ENCODE measurements at regions not wholly inside any gene's neighbourhood (a gene's known extent, or its start where the extent isn't known, plus 50 kb on each side); places are given as distances from the start of the nearest gene placed in this dataset.

- peaks cover 3% of the 10 kb centered on the region for H3K4me1 Mint-ChIP-seq
- ATAC-seq (ENCODE audit: low read depth) = no peak
These were observed 56.6 kb upstream of the SCOC start for GRCh38 chr4:140316799-140317198.

GRCh38 chr4:140315970-140316369, 57.5 kb upstream of the SCOC start:
- POLR2A ChIA-PET = no interaction called here
- no peak for TF ChIP-seq EZH2 (IDR thresholded peaks at IDR 0.05; ENCODE audit: borderline replicate concordance, insufficient read depth, low read depth, low read length, poor library complexity, severe bottlenecking)
- TF ChIP-seq CTCF (IDR thresholded peaks at IDR 0.05) = no peak

More at GRCh38 chr4:140316799-140317198, 56.6 kb upstream of the SCOC start:
- Histone ChIP-seq H3K79me2 (ENCODE audit: control insufficient read depth, insufficient read depth, low read length) (no peaks in the 10 kb centered on the region), H3K4me2 (replicated peaks; ENCODE audit: low read depth, low read length, poor library complexity, severe bottlenecking) (no peak overlapping the region), H3K4me3 (ENCODE audit: control extremely low read depth in 1 of 5, extremely low read depth in 1 of 5, insufficient read depth in 1 of 5, low read depth in 2 of 5, low read length in 4 of 5) (no peak overlapping the region), H3K4me1 (ENCODE audit: control insufficient read depth in 2 of 2, insufficient read depth in 2 of 2, low read length in 2 of 2) (peaks cover 3 to 4% of the 10 kb centered on the region in 2 donors), H3K9me3 (ENCODE audit: control extremely low read depth in 1 of 3, control insufficient read depth in 2 of 3, insufficient read depth in 1 of 3, low read length in 2 of 3) (no peaks in the 10 kb centered on the region), H3K36me3 (replicated peaks in 1 of 2; ENCODE audit: control extremely low read depth in 1 of 2, control insufficient read depth in 1 of 2, extremely low read depth in 1 of 2, insufficient read depth in 2 of 2, low read length in 1 of 2) (no peaks in the 10 kb centered on the region), H2AFZ (ENCODE audit: insufficient read depth, low read depth, low read length, poor library complexity, severe bottlenecking) (no peak overlapping the region), H3K9ac (ENCODE audit: low read length) (no peak overlapping the region), H3K27me3 (replicated peaks in 1 of 4; ENCODE audit: control extremely low read depth in 1 of 4, control insufficient read depth in 3 of 4, insufficient read depth in 4 of 4, low read length in 3 of 4) (no peaks in the 10 kb centered on the region), H3K27ac (ENCODE audit: low read length in 2 of 2) (no peak overlapping the region), H4K20me1 (ENCODE audit: control insufficient read depth, insufficient read depth, low read length, poor library complexity, severe bottlenecking) (no peaks in the 10 kb centered on the region)
- intact Hi-C loops (cut with micrococcal nuclease) = no loop called here
- CTCF ChIA-PET = interaction anchor here (0.6 kb wide), 1 partner anchor 68 kb away, joined by 3 read pairs; no protein-coding TSS in a partner anchor
- Mint-ChIP-seq H3K27me3 (peaks cover 3% of the 10 kb centered on the region), H3K9me3 (ENCODE audit: insufficient read depth) (no peaks in the 10 kb centered on the region), H3K27ac (no peak overlapping the region), H3K4me3 (no peak overlapping the region)
- POLR2A ChIA-PET = no interaction called here
- no peak for DNase-seq
- 100% methylated on average over 4 of the region's 5 CpGs for WGBS (ENCODE audit: insufficient coverage)
- no peak for TF ChIP-seq EZH2 (IDR thresholded peaks at IDR 0.05; ENCODE audit: borderline replicate concordance, insufficient read depth, low read depth, low read length, poor library complexity, severe bottlenecking)
- no peak for TF ChIP-seq CTCF (IDR thresholded peaks at IDR 0.05)

More at GRCh38 chr4:140315970-140316369, 57.5 kb upstream of the SCOC start:
- CTCF ChIA-PET = interaction anchor here (1.3 kb wide), 1 partner anchor 10 kb away, joined by 3 read pairs; no protein-coding TSS in a partner anchor
- Histone ChIP-seq H3K4me2 (replicated peaks; ENCODE audit: low read depth, low read length, poor library complexity, severe bottlenecking) (no peak overlapping the region), H3K9ac (ENCODE audit: low read length) (no peak overlapping the region), H3K4me3 (ENCODE audit: control extremely low read depth in 1 of 5, extremely low read depth in 1 of 5, insufficient read depth in 1 of 5, low read depth in 2 of 5, low read length in 4 of 5) (no peak overlapping the region), H4K20me1 (ENCODE audit: control insufficient read depth, insufficient read depth, low read length, poor library complexity, severe bottlenecking) (no peaks in the 10 kb centered on the region), H3K4me1 (ENCODE audit: control insufficient read depth in 2 of 2, insufficient read depth in 2 of 2, low read length in 2 of 2) (peaks cover 3 to 4% of the 10 kb centered on the region in 2 donors), H3K9me3 (ENCODE audit: control extremely low read depth in 1 of 3, control insufficient read depth in 2 of 3, insufficient read depth in 1 of 3, low read length in 2 of 3) (no peaks in the 10 kb centered on the region), H2AFZ (ENCODE audit: insufficient read depth, low read depth, low read length, poor library complexity, severe bottlenecking) (no peak overlapping the region), H3K27me3 (replicated peaks in 1 of 4; ENCODE audit: control extremely low read depth in 1 of 4, control insufficient read depth in 3 of 4, insufficient read depth in 4 of 4, low read length in 3 of 4) (no peaks in the 10 kb centered on the region), H3K27ac (ENCODE audit: low read length in 2 of 2) (no peak overlapping the region), H3K36me3 (replicated peaks in 1 of 2; ENCODE audit: control extremely low read depth in 1 of 2, control insufficient read depth in 1 of 2, extremely low read depth in 1 of 2, insufficient read depth in 2 of 2, low read length in 1 of 2) (no peaks in the 10 kb centered on the region), H3K79me2 (ENCODE audit: control insufficient read depth, insufficient read depth, low read length) (no peaks in the 10 kb centered on the region)
- DNase-seq (no peak), ATAC-seq (ENCODE audit: low read depth) (no peak)
- Mint-ChIP-seq H3K27me3 (peaks cover 7% of the 10 kb centered on the region), H3K27ac (no peak overlapping the region), H3K9me3 (ENCODE audit: insufficient read depth) (no peaks in the 10 kb centered on the region), H3K4me3 (no peak overlapping the region), H3K4me1 (peaks cover 3% of the 10 kb centered on the region)
- WGBS (ENCODE audit: insufficient coverage) = no CpG with 5 or more reads among the region's 2 CpGs
- intact Hi-C loops (cut with micrococcal nuclease) = no loop called here

Data from B cell (primary cell).